Heart left ventricle (tissue), 13 donors: ENCODE measurements at regions not wholly inside any gene's neighbourhood (a gene's known extent, or its start where the extent isn't known, plus 50 kb on each side); places are given as distances from the start of the nearest gene placed in this dataset.
"Not testable (repeated sequence)": the region's sequence is repeated elsewhere in the genome, so short reads cannot be mapped to it uniquely, and the experiment has no call there.

ENCODE experiments used
- CTCF ChIP-seq, 12 donors: fragments of 200-600 bp; sonication (generic) in 4 of 12; IDR thresholded peaks; one replicate each; pipeline versions ENCODE4 v1.5.0 to v1.8.0; 2018 to 2022; ENCODE audit warnings: antibody characterized with exemption in 12 of 12, mild to moderate bottlenecking in 5 of 12
- POLR2A ChIP-seq, 2 donors: fragments of 450-650 bp; IDR thresholded peaks; one replicate each; pipeline ENCODE4 v1.6.1; 2017; ENCODE audit warnings: antibody characterized with exemption in 2 of 2, mild to moderate bottlenecking in 2 of 2, moderate library complexity in 2 of 2
- donor health status: ischemic (EF 13 %, LVEDD 7.1; RV severe dilation, severe dysfunction).
- donor health status: DM: no; HTN: yes; CAD: no.
- donor health status: DM: no; HTN: no; CAD: no.
- donor health status: ischemic (EF 25% LVEDD 6.9; RV normal size, moderate dysfunction).
- donor health status: ischemic (EF 25% LVEDD 5.7; RV mildly dilated, moderate dysfunction).
- donor health status: ischemic (EF 35%, LVEDD 5.7; RV mildly dilated, moderate dysfunction).
- donor health status: nonischemic (EF 11% LVEDD 7.7; RV severe dilation, severe dysfunction).
- donor health status: DM: yes; HTN: yes; CAD: no.
- donor health status: PGD.
- donor health status: ischemic (EF 29% LVEDD 5.4; RV normal size, mild dysfunction).
- donor health status: nonischemic (EF 23%, LVEDD 6.1; RV moderate dilation, normal function).

- TF ChIP-seq CTCF, POLR2A (IDR thresholded peaks at IDR 0.05): not testable (repeated sequence)
Observed at GRCh38 chr6:65971252-65971651, 264.2 kb upstream of the EYS start.
